ENCODE measurements at regions not wholly inside any gene's neighbourhood (a gene's known extent, or its start where the extent isn't known, plus 50 kb on each side); places are given as distances from the start of the nearest gene placed in this dataset.

- no peak for DNase-seq
Observed at GRCh38 chr1:229040630-229041358, 230.1 kb upstream of the RAB4A start.

GRCh38 chr1:229041946-229042345 lies 229.0 kb upstream of the RAB4A start:
- no peak for DNase-seq

- DNase-seq = no peak
Observed at GRCh38 chr1:229042482-229042881, 228.4 kb upstream of the RAB4A start.

- no peak for DNase-seq
Observed at GRCh38 chr1:229043115-229043514, 227.8 kb upstream of the RAB4A start.

- DNase-seq = no peak
Observed at GRCh38 chr1:229046251-229046853, 224.6 kb upstream of the RAB4A start.

GRCh38 chr1:229047161-229047839 lies 223.6 kb upstream of the RAB4A start:
- no peak for DNase-seq

- DNase-seq = no peak
Observed at GRCh38 chr1:229047840-229048620, 222.9 kb upstream of the RAB4A start.

GRCh38 chr1:229048896-229049295 lies 222.0 kb upstream of the RAB4A start:
- no peak for DNase-seq

- no peak for DNase-seq
Observed at GRCh38 chr1:229056046-229056445, 214.9 kb upstream of the RAB4A start.

GRCh38 chr1:229058111-229058561 lies 212.8 kb upstream of the RAB4A start:
- peak; percentile 27 for DNase-seq

GRCh38 chr1:229058729-229059128 lies 212.2 kb upstream of the RAB4A start:
- no peak for DNase-seq

GRCh38 chr1:229059671-229060539 lies 211.0 kb upstream of the RAB4A start:
- no peak for DNase-seq

GRCh38 chr1:229062135-229062534 lies 208.8 kb upstream of the RAB4A start:
- no peak for DNase-seq

- no peak for DNase-seq
Observed at GRCh38 chr1:229063154-229063773, 207.6 kb upstream of the RAB4A start.

- no peak for DNase-seq
Observed at GRCh38 chr1:229064320-229065168, 206.4 kb upstream of the RAB4A start.

GRCh38 chr1:229065613-229066012 lies 205.3 kb upstream of the RAB4A start:
- DNase-seq = no peak

GRCh38 chr1:229066591-229066990 lies 204.3 kb upstream of the RAB4A start:
- no peak for DNase-seq

- DNase-seq = no peak
Observed at GRCh38 chr1:229067546-229067945, 203.4 kb upstream of the RAB4A start.

GRCh38 chr1:229068270-229068987 lies 202.5 kb upstream of the RAB4A start:
- peak; percentile 66 for DNase-seq

GRCh38 chr1:229069176-229069575 lies 201.7 kb upstream of the RAB4A start:
- DNase-seq = no peak

Data from CD4-positive, alpha-beta T cell treated with Interleukin-15 for 1 hour (primary cell).